ENCODE measurements at regions not wholly inside any gene's neighbourhood (a gene's known extent, or its start where the extent isn't known, plus 50 kb on each side); places are given as distances from the start of the nearest gene placed in this dataset.

- Histone ChIP-seq H3F3A (ENCODE audit: insufficient read depth, low read depth) (no peaks in the 10 kb centered on the region), H3K9me2 (ENCODE audit: insufficient read depth) (no peaks in the 10 kb centered on the region), H3K9me3 (ENCODE audit: insufficient read depth, low read depth) (no peaks in the 10 kb centered on the region), H3K27ac (no peak overlapping the region), H2AFZ (no peak overlapping the region), H4K20me1 (ENCODE audit: insufficient read depth) (no peaks in the 10 kb centered on the region), H3K4me2 (no peak overlapping the region), H3K36me3 (ENCODE audit: low read depth) (no peaks in the 10 kb centered on the region), H3K27me3 (ENCODE audit: insufficient read depth, low read depth) (no peaks in the 10 kb centered on the region), H3K4me1 (replicated peaks; ENCODE audit: insufficient read depth) (no peaks in the 10 kb centered on the region), H3K79me2 (ENCODE audit: low read depth) (no peaks in the 10 kb centered on the region), H3K4me3 (no peak overlapping the region)
- CTCF ChIA-PET: no interaction called here
- POLR2A ChIA-PET (ENCODE audit: unreplicated experiment): no interaction called here
- DNase-seq: no peak
- TF ChIP-seq CTCF (conservative IDR thresholded peaks at IDR 0.05) (no peak), EZH2 (IDR thresholded peaks at IDR 0.05; ENCODE audit: low read depth) (no peak)
- intact Hi-C loops (cut with micrococcal nuclease; ENCODE audit: unreplicated experiment): no loop called here
- BruUV-seq (replicated peaks): no TSS peak
Observed at GRCh38 chr1:56081736-56082135, 497.6 kb downstream of the PLPP3 start.

GRCh38 chr1:56081173-56081572, 498.2 kb downstream of the PLPP3 start:
- TF ChIP-seq EZH2 (IDR thresholded peaks at IDR 0.05; ENCODE audit: low read depth) (no peak), CTCF (conservative IDR thresholded peaks at IDR 0.05) (no peak)

GRCh38 chr1:56080123-56080522, 499.2 kb downstream of the PLPP3 start:
- Histone ChIP-seq H2AFZ (no peak overlapping the region), H3K36me3 (ENCODE audit: low read depth) (no peaks in the 10 kb centered on the region), H3K27me3 (ENCODE audit: insufficient read depth, low read depth) (no peaks in the 10 kb centered on the region), H3K4me1 (replicated peaks; ENCODE audit: insufficient read depth) (no peaks in the 10 kb centered on the region), H3K27ac (no peak overlapping the region), H3K4me3 (no peak overlapping the region), H3K9me2 (ENCODE audit: insufficient read depth) (no peaks in the 10 kb centered on the region), H3F3A (ENCODE audit: insufficient read depth, low read depth) (no peaks in the 10 kb centered on the region), H3K9me3 (ENCODE audit: insufficient read depth, low read depth) (no peaks in the 10 kb centered on the region), H3K4me2 (no peak overlapping the region), H4K20me1 (ENCODE audit: insufficient read depth) (no peaks in the 10 kb centered on the region), H3K79me2 (ENCODE audit: low read depth) (no peaks in the 10 kb centered on the region)
- CTCF ChIA-PET: interaction anchor here (0.5 kb wide), 1 partner anchor 9 kb away, joined by 9 read pairs; no protein-coding TSS in a partner anchor
- BruUV-seq (replicated peaks): no TSS peak
- DNase-seq: no peak
- TF ChIP-seq EZH2 (IDR thresholded peaks at IDR 0.05; ENCODE audit: low read depth): no peak
- TF ChIP-seq CTCF (conservative IDR thresholded peaks at IDR 0.05): no peak
- intact Hi-C loops (cut with micrococcal nuclease; ENCODE audit: unreplicated experiment): no loop called here
- POLR2A ChIA-PET (ENCODE audit: unreplicated experiment): no interaction called here

More at GRCh38 chr1:56081173-56081572, 498.2 kb downstream of the PLPP3 start:
- no peak overlapping the region for H3K4me3 ChIP-seq
- H3K9me2 ChIP-seq (ENCODE audit: insufficient read depth): no peaks in the 10 kb centered on the region
- intact Hi-C loops (cut with micrococcal nuclease; ENCODE audit: unreplicated experiment): no loop called here
- H3K27me3 ChIP-seq (ENCODE audit: insufficient read depth, low read depth): no peaks in the 10 kb centered on the region
- POLR2A ChIA-PET (ENCODE audit: unreplicated experiment): no interaction called here
- no peaks in the 10 kb centered on the region for H3K4me1 ChIP-seq (replicated peaks; ENCODE audit: insufficient read depth)
- no peaks in the 10 kb centered on the region for H3F3A ChIP-seq (ENCODE audit: insufficient read depth, low read depth)
- no peak overlapping the region for H3K4me2 ChIP-seq
- no peaks in the 10 kb centered on the region for H4K20me1 ChIP-seq (ENCODE audit: insufficient read depth)
- BruUV-seq (replicated peaks): no TSS peak
- H3K36me3 ChIP-seq (ENCODE audit: low read depth): no peaks in the 10 kb centered on the region
- H3K27ac ChIP-seq: no peak overlapping the region
- CTCF ChIA-PET: no interaction called here
- H3K9me3 ChIP-seq (ENCODE audit: insufficient read depth, low read depth): no peaks in the 10 kb centered on the region
- H2AFZ ChIP-seq: no peak overlapping the region
- no peaks in the 10 kb centered on the region for H3K79me2 ChIP-seq (ENCODE audit: low read depth)
- DNase-seq: no peak
